Fibroblast of pulmonary artery (primary cell): ENCODE measurements at regions not wholly inside any gene's neighbourhood (a gene's known extent, or its start where the extent isn't known, plus 50 kb on each side); places are given as distances from the start of the nearest gene placed in this dataset.

ENCODE experiments used
- DNase-seq: peaks from one replicate; pipeline ENCODE4 v3.0.0-alpha.2; 2010; ENCODE audit warnings: low read depth
- H3K4me3 ChIP-seq: replicated peaks from 2 replicates; pipeline ENCODE4 v1.5.1; 2011; ENCODE audit warnings: low read depth, mild to moderate bottlenecking, control low read depth, low read length, moderate library complexity
- TF ChIP-seq, protein P1 (sequence below): IDR thresholded peaks from 2 replicates; pipeline ENCODE4 v1.5.1; 2011; ENCODE audit warnings: mild to moderate bottlenecking, control low read depth, low read length, inconsistent platforms; ENCODE audit errors: missing control alignments

- no peak overlapping the region for H3K4me3 ChIP-seq
- TF ChIP-seq, protein P1, sequence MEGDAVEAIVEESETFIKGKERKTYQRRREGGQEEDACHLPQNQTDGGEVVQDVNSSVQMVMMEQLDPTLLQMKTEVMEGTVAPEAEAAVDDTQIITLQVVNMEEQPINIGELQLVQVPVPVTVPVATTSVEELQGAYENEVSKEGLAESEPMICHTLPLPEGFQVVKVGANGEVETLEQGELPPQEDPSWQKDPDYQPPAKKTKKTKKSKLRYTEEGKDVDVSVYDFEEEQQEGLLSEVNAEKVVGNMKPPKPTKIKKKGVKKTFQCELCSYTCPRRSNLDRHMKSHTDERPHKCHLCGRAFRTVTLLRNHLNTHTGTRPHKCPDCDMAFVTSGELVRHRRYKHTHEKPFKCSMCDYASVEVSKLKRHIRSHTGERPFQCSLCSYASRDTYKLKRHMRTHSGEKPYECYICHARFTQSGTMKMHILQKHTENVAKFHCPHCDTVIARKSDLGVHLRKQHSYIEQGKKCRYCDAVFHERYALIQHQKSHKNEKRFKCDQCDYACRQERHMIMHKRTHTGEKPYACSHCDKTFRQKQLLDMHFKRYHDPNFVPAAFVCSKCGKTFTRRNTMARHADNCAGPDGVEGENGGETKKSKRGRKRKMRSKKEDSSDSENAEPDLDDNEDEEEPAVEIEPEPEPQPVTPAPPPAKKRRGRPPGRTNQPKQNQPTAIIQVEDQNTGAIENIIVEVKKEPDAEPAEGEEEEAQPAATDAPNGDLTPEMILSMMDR: no peak
- DNase-seq: no peak
Measured at GRCh38 chrX:139094671-139095592, 383.4 kb upstream of the FGF13 start.

- TF ChIP-seq, protein P1: no peak
- H3K4me3 ChIP-seq: no peak overlapping the region
- DNase-seq: no peak
Measured at GRCh38 chrX:139093201-139093600, 381.7 kb upstream of the FGF13 start.

DNA sequence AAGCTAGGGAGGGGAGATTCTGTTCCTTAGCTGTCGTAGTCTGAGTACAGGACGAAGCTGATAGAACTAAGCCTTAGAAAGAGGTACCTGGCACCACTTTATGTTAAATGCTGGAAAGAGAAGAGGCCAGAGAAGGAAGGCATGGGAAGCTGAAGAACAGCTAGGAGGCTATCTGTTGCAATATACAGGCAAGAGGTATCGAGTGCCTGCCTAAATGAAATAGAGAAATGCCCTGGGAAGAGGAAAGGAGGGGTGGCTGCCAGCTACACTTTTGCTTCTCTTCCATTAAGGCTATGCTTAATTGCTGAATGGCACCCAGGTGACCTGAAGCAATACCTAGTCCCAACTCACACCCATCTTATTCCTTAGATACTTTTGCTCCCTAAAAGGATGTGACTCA, 380.4 kb upstream of the FGF13 start:
- DNase-seq: no peak
- TF ChIP-seq, protein P1: no peak
- H3K4me3 ChIP-seq: no peak overlapping the region

GRCh38 chrX:139091066-139091465, 379.5 kb upstream of the FGF13 start:
- no peak for DNase-seq
- TF ChIP-seq, protein P1: no peak

DNA sequence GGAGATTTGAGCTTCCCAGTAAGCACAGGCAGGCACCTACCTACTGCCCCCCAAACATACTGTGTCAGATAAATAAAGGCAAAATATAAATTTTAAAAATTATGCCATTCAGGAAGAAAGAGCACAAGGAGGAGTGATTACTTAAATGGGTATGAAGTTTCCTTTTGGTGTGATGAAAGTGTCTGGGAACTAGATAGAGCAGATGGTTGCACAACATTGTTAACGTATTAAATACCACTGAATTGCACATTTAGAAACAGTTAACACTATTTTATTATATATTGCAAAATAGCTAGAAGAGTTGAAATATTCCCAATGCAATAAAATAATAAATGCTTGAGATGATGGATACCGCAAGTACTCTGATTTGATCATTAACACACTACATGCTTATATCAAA, 374.7 kb upstream of the FGF13 start:
- H3K4me3 ChIP-seq: no peak overlapping the region
- DNase-seq: no peak
- TF ChIP-seq, protein P1: no peak

More at GRCh38 chrX:139091066-139091465, 379.5 kb upstream of the FGF13 start:
- H3K4me3 ChIP-seq: no peak overlapping the region

DNA sequence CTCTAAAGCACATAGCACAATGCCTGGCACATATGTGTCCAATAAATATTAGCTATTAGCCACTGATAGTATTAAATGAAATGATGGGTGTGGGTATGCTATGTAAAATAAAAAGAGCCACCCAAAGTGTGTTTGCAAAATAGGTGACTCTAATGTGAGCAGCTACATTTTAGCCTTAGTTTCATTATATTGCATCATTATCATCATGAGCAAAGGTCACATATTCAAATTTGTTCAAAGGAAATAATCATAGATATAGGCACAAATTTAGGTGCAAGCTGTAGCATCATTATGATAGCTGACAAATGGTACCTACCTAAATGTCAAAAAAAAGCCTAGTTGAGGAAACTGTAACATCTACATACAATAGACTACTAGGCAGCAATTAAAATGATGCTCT, 373.9 kb upstream of the FGF13 start:
- TF ChIP-seq, protein P1: no peak
- no peak for DNase-seq
- H3K4me3 ChIP-seq: no peak overlapping the region

- no peak overlapping the region for H3K4me3 ChIP-seq
- no peak for DNase-seq
- TF ChIP-seq, protein P1: no peak
Measured at GRCh38 chrX:139083191-139083590, 371.7 kb upstream of the FGF13 start.
